ENCODE measurements at regions not wholly inside any gene's neighbourhood (a gene's known extent, or its start where the extent isn't known, plus 50 kb on each side); places are given as distances from the start of the nearest gene placed in this dataset.
"Not testable (repeated sequence)": the region's sequence is repeated elsewhere in the genome, so short reads cannot be mapped to it uniquely, and the experiment has no call there.

GRCh38 chr3:139116631-139117030, 71.9 kb upstream of the PRR23C start:
- not testable (repeated sequence) for DNase-seq

GRCh38 chr3:139117136-139117675, 72.5 kb upstream of the PRR23C start:
- no peak for DNase-seq

- DNase-seq, result no peak
Measured at GRCh38 chr3:139117883-139118760, 73.4 kb upstream of the PRR23C start.

GRCh38 chr3:139118835-139119234, 74.1 kb upstream of the PRR23C start:
- DNase-seq, result no peak

GRCh38 chr3:139119331-139120025, 74.8 kb upstream of the PRR23C start:
- no peak for DNase-seq

GRCh38 chr3:139120086-139121056, 75.7 kb upstream of the PRR23C start:
- no peak for DNase-seq

GRCh38 chr3:139121513-139122220, 77.0 kb upstream of the PRR23C start:
- no peak for DNase-seq

GRCh38 chr3:139122221-139122581, 77.5 kb upstream of the PRR23C start:
- DNase-seq, result no peak

- DNase-seq, result no peak
Measured at GRCh38 chr3:139122612-139123011, 77.9 kb upstream of the PRR23C start.

- peak; percentile 40 for DNase-seq
Measured at GRCh38 chr3:139123377-139124095, 78.8 kb upstream of the PRR23C start.

GRCh38 chr3:139124197-139124596, 79.5 kb upstream of the PRR23C start:
- no peak for DNase-seq

- no peak for DNase-seq
Measured at GRCh38 chr3:139127101-139127500, 82.4 kb upstream of the PRR23C start.

GRCh38 chr3:139127629-139128028, 82.9 kb upstream of the PRR23C start:
- not testable (repeated sequence) for DNase-seq

- no peak for DNase-seq
Measured at GRCh38 chr3:139128803-139129202, 84.1 kb upstream of the PRR23C start.

- DNase-seq, result peak; percentile 14
Measured at GRCh38 chr3:139129892-139130291, 85.2 kb upstream of the PRR23C start.

- no peak for DNase-seq
Measured at GRCh38 chr3:139130390-139131140, 85.9 kb upstream of the PRR23C start.

- DNase-seq, result no peak
Measured at GRCh38 chr3:139131951-139132350, 87.3 kb upstream of the PRR23C start.

- no peak for DNase-seq
Measured at GRCh38 chr3:139132976-139133375, 88.3 kb upstream of the PRR23C start.

GRCh38 chr3:139134678-139135372, 90.1 kb upstream of the PRR23C start:
- no peak for DNase-seq

GRCh38 chr3:139135657-139136056, 91.0 kb upstream of the PRR23C start:
- no peak for DNase-seq

Data from NCI-H1694 treated with DMSO at 0.1 percent for 48 hours (cell line).